ENCODE measurements at regions not wholly inside any gene's neighbourhood (a gene's known extent, or its start where the extent isn't known, plus 50 kb on each side); places are given as distances from the start of the nearest gene placed in this dataset.
A peak's percentile ranks its signal among the peaks of the same experiment; 100 is the strongest.

GRCh38 chr11:103700622-103701021 lies 335.8 kb upstream of the DDI1 start:
- peak; percentile 47 for DNase-seq (ENCODE audit: low read depth)
- no peak for TF ChIP-seq CTCF (conservative IDR thresholded peaks at IDR 0.05; ENCODE audit: low read depth, low read length)

GRCh38 chr11:103703437-103703836 lies 333.0 kb upstream of the DDI1 start:
- no peak overlapping the region for H3K4me3 ChIP-seq (ENCODE audit: low read depth, low read length)
- no peak for DNase-seq (ENCODE audit: low read depth)
- no peak for TF ChIP-seq CTCF (conservative IDR thresholded peaks at IDR 0.05; ENCODE audit: low read depth, low read length)

More at GRCh38 chr11:103700622-103701021, 335.8 kb upstream of the DDI1 start:
- H3K4me3 ChIP-seq (ENCODE audit: low read depth, low read length), result no peak overlapping the region

- no peak for DNase-seq (ENCODE audit: low read depth)
- no peak overlapping the region for H3K4me3 ChIP-seq (ENCODE audit: low read depth, low read length)
- TF ChIP-seq CTCF (conservative IDR thresholded peaks at IDR 0.05; ENCODE audit: low read depth, low read length), result no peak
These were observed 332.5 kb upstream of the DDI1 start for GRCh38 chr11:103703954-103704353.

GRCh38 chr11:103705642-103706041 lies 330.8 kb upstream of the DDI1 start:
- TF ChIP-seq CTCF (conservative IDR thresholded peaks at IDR 0.05; ENCODE audit: low read depth, low read length), result no peak
- no peak for DNase-seq (ENCODE audit: low read depth)
- no peak overlapping the region for H3K4me3 ChIP-seq (ENCODE audit: low read depth, low read length)

GRCh38 chr11:103709371-103709770 lies 327.1 kb upstream of the DDI1 start:
- TF ChIP-seq CTCF (conservative IDR thresholded peaks at IDR 0.05; ENCODE audit: low read depth, low read length), result no peak
- no peak overlapping the region for H3K4me3 ChIP-seq (ENCODE audit: low read depth, low read length)
- no peak for DNase-seq (ENCODE audit: low read depth)

- H3K4me3 ChIP-seq (ENCODE audit: low read depth, low read length), result no peak overlapping the region
- TF ChIP-seq CTCF (conservative IDR thresholded peaks at IDR 0.05; ENCODE audit: low read depth, low read length), result no peak
- no peak for DNase-seq (ENCODE audit: low read depth)
These were observed 322.2 kb upstream of the DDI1 start for GRCh38 chr11:103714246-103714645.

GRCh38 chr11:103716363-103716762 lies 320.1 kb upstream of the DDI1 start:
- no peak overlapping the region for H3K4me3 ChIP-seq (ENCODE audit: low read depth, low read length)
- TF ChIP-seq CTCF (conservative IDR thresholded peaks at IDR 0.05; ENCODE audit: low read depth, low read length), result no peak
- DNase-seq (ENCODE audit: low read depth), result no peak

Data from epithelial cell of proximal tubule (primary cell).